ENCODE measurements at regions not wholly inside any gene's neighbourhood (a gene's known extent, or its start where the extent isn't known, plus 50 kb on each side); places are given as distances from the start of the nearest gene placed in this dataset.

GRCh38 chr4:125434136-125434535 is 119.4 kb downstream of the FAT4 start:
- DNase-seq (ENCODE audit: low read depth, low spot score), result no peak

- no peak for DNase-seq (ENCODE audit: low read depth, low spot score)
Observed at GRCh38 chr4:125440814-125441213, 126.1 kb downstream of the FAT4 start.

GRCh38 chr4:125444166-125444565 is 129.4 kb downstream of the FAT4 start:
- DNase-seq (ENCODE audit: low read depth, low spot score), result no peak

DNA sequence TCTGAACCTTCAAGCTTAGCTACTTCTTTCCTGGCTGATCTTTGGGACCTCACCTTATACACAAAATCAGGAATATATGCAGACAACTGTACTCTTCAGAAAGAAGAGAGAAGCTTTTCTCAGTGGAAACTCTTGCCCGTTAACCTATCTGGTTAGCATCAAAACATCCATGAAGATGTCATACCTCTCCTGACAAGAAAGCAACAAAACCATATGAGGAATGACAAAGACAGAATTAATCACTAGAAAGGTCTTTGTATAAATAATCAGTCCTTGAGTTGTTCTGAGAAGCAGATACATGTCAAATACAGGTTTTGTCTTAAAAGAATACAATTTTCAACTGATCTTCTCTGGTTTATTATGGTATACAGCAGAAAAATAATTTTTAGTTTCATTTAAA is 130.8 kb downstream of the FAT4 start:
- no peak for DNase-seq (ENCODE audit: low read depth, low spot score)

GRCh38 chr4:125447551-125448290 is 133.0 kb downstream of the FAT4 start:
- DNase-seq (ENCODE audit: low read depth, low spot score), result no peak

DNA sequence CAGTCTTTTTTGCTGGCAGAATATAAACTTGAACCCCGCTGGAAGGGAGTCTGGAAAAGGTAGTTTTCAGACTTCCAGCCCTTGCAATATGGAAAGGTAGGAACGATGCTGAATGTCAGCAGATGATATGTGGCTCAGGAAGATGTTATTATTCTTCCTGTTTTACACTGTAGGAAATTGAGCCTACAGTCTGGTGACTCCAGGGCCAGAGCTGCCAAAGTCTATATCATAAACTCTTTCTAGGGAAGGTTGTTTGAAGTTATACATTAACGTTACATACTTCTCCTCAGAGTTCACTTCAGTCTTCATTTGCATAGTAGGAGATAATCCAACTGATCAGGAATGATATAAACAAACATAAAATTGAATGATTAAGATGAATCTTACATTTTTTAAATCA is 141.3 kb downstream of the FAT4 start:
- DNase-seq (ENCODE audit: low read depth, low spot score), result no peak

DNA sequence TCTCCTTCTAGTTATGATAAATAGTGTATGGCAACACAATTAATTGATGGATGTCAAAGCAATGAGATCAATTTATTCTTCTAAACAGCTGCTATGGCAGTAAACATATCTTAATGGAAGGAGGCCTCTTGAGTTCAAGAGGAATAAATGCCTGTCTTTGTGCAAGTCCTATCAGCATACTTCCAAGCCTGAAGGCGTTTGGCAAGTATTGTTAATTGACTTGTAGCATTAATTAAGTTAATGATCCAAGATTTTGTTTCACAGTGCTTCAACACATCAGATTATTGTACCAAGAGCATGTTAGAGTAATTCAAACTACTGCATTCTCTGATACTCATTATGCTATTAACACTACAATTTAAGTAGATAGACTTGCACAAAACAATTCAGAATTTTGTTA is 144.8 kb downstream of the FAT4 start:
- no peak for DNase-seq (ENCODE audit: low read depth, low spot score)

DNA sequence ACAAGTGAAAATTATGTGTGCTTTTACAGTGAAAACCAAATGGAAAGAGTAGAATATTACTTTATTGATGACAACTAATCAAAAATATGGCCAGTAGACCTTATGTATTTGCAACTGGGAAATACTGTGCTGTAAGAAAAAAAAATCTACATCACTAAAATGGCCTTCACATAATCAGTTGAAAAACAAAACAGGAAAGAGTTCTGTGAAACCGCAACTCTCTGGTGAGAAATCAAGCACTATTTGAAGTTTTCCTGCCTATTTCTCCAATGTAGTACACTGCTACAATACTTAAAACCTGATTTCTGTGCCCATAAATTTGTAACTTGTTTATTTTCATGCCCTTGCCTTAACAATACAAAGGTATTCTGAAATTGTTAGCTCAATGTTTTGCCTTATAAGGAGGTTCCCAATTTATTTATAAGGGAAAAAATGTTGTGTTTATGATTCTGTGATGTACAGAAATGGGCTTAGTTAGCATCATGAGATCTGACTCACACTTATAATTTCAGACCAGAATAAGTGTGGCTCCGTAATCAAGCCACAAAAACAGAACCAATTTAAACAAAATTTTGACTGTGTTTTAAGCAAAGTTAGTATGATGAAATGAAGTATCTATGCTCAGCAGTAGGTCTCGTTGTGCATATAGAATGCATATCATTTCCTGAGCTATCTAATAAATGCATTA is 147.1 kb downstream of the FAT4 start:
- DNase-seq (ENCODE audit: low read depth, low spot score), result no peak

DNA sequence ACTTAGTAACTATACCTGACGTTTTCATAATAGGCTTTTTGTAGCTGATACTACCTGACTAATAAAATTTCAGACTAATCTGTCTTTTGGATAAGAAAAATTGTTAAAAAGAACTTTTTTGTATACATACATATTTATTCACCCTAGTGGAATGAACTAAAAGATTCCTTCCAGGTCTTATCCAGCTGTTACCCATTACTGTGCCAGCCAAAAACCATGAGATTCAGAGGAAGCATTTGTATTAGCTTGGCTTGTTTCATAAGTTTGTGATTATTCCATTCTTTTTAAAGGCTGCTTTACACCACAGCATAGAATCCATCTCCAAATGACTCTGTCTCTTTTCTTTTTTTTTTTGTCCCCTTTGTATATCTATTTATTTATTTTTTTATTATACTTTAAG is 149.4 kb downstream of the FAT4 start:
- no peak for DNase-seq (ENCODE audit: low read depth, low spot score)

- DNase-seq (ENCODE audit: low read depth, low spot score), result no peak
Observed at GRCh38 chr4:125481334-125482045, 166.7 kb downstream of the FAT4 start.

DNA sequence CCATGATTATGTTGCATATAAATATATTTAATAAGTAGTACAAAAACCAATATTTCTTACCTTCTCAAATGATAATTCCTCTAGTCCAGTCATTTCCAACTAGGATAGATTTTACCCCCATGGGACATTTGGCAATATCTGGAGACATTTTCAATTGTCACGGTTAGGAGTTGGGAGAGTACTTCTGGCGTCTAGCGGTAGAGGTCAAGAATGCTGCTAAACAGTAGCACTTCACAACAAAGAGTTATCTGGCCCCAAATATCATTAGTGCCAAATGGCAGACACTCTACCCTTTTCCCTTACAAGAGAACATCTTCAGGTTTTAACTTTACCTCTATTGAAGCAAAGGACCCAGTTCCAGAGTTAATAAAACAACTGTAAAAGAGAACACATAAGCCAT is 168.1 kb downstream of the FAT4 start:
- no peak for DNase-seq (ENCODE audit: low read depth, low spot score)

GRCh38 chr4:125483278-125483677 is 168.5 kb downstream of the FAT4 start:
- DNase-seq (ENCODE audit: low read depth, low spot score), result no peak

DNA sequence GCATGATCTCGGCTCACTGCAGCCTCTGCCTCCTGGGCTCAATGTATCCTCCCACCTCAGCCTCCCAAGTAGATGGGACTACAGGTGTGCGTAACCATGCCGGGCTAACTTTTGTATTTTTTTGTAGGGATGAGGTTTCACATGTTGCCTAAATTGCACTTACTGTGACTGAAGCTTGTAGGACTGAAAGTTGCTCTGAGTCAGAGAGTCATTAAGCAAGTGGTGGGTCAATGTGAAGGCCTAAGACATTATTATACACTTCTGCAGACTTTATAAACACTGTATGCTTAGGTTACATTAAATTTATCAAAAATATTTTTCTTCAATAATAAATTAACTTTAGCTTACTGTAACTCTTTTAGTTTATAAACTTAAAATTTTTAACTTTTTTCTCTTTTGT is 170.2 kb downstream of the FAT4 start:
- no peak for DNase-seq (ENCODE audit: low read depth, low spot score)

DNA sequence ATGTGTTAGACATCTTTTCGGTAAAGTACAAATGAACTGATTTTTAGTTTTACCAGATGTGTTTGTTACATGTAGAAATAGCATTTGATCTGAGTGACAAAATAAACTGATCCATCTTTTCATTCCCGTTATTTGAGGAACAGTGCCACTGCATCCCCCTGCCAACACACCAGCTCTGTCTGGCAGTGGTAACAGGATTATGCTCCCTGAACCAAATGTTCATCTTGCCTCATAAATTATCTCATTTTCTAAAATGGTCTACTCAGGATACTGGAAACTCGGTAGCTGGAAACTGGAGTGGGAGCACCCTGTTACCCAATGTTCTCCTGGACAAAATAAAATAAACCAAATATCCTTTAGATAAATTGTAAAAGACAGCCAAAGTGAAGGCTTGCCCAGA is 171.6 kb downstream of the FAT4 start:
- no peak for DNase-seq (ENCODE audit: low read depth, low spot score)

DNA sequence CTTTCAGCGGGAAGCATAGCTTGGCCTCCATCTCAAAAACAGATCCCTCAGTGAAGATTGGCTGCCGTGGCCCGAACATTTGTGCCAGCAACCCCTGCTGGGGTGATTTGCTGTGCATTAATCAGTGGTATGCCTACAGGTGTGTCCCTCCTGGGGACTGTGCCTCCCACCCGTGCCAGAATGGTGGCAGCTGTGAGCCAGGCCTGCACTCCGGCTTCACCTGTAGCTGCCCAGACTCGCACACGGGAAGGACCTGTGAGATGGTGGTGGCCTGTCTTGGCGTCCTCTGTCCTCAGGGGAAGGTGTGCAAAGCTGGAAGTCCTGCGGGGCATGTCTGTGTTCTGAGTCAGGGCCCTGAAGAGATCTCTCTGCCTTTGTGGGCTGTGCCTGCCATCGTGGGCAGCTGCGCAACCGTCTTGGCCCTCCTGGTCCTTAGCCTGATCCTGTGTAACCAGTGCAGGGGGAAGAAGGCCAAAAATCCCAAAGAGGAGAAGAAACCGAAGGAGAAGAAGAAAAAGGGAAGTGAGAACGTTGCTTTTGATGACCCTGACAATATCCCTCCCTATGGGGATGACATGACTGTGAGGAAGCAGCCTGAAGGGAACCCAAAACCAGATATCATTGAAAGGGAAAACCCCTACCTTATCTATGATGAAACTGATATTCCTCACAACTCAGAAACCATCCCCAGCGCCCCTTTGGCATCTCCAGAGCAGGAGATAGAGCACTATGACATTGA is 175.4 kb downstream of the FAT4 start:
- no peak for DNase-seq (ENCODE audit: low read depth, low spot score)

DNA sequence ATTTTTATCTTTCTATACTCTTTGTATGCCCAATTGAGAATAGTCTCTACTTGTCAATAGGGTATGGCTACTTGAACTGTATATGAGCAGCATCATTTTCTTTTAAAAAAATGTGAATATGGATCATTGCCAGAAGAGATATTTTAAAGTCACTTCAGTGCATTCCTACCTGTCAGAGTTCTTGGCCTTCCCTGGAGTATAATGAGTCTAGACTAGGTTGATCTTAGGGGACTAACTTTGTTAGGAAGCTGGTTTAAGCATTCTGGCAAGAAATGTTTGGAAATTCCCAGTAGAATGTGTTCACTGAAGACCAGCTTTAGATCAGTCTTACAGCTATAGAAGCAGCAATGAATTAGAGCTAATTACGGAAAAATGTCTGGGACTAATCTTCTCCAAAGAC is 178.2 kb downstream of the FAT4 start:
- no peak for DNase-seq (ENCODE audit: low read depth, low spot score)

DNA sequence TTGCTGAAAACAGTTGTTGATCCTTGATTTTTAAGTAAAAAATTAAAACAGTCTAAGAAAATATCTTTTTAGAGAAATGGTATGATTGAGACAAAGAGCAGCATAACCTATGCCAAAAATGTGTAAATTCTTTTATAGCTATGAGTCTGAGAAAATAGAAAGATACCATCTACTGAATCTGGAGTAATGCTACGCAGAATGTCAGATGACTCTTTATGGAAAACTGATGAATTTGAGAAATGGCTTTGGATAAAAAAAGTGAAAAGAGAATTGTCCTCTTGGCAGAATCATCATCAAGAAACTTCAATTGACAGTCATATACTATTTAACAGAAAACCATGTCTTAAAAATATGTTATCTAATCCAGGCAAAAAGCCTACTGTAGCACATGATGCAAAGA is 183.1 kb downstream of the FAT4 start:
- DNase-seq (ENCODE audit: low read depth, low spot score), result no peak

- no peak for DNase-seq (ENCODE audit: low read depth, low spot score)
Observed at GRCh38 chr4:125498981-125499380, 184.2 kb downstream of the FAT4 start.

- no peak for DNase-seq (ENCODE audit: low read depth, low spot score)
Observed at GRCh38 chr4:125501090-125501489, 186.3 kb downstream of the FAT4 start.

DNA sequence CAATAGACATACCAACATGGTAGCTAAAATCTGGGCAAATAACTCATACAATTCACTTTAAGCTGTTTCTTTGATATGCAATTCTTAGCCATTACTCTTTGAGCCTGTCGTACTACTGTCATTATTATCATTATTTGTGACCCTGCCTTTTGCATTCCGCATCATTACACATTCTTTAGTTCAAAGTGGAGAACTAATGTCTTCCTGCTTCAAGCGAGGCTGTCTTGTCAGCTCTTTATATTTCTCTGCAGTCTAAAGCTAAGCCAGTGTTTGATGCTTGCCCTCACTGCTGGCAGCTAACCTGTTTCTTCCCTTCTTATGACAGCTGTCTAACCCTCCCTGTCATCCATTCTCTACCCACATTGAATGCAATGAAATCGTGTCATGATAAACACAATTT is 186.8 kb downstream of the FAT4 start:
- DNase-seq (ENCODE audit: low read depth, low spot score), result no peak

GRCh38 chr4:125505621-125506020 is 190.9 kb downstream of the FAT4 start:
- DNase-seq (ENCODE audit: low read depth, low spot score), result no peak

DNA sequence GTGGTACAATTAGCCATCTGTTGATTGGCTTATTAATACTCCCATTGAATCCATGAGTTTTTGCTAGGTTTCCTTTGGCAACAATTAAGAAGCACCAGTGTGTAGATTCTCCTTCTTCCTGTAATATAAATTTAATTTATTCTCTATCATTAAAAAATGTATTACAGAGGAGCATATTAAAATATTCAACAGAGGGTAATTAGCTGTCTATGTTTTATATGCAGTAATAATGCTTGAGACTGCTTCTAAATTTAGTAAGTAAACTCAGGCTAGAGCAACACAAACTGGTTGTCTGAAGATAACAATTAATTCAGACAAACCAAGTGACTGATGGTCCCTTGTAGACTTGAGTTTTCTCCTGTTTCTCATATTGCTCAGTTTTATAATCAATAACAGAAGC is 192.4 kb downstream of the FAT4 start:
- no peak for DNase-seq (ENCODE audit: low read depth, low spot score)
